ENCODE measurements at regions not wholly inside any gene's neighbourhood (a gene's known extent, or its start where the extent isn't known, plus 50 kb on each side); places are given as distances from the start of the nearest gene placed in this dataset.

DNA sequence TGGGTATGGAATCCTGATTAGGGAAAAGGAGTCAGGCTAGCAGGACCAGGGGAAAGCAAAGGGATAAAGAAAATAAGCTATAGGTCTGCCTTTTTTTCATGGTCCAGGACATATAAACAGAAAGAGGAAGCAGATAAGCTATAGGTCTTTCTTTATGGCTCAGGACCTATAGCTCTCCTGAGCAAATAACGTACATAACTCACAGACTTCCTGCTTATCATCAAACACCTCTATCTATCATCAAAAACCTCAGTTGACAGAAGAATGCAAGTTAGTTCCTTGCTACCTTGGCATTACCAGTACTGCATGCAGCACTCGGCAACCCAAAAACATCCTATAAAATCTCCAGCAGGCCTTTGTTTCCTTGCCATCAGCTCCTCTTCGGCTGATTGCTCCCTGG is 238.7 kb upstream of the OR4E1 start:
- TF ChIP-seq SMC3 (IDR thresholded peaks at IDR 0.05; ENCODE audit: low read depth, low read length) (no peak), MAZ (IDR thresholded peaks at IDR 0.05; ENCODE audit: borderline replicate concordance, low read depth, low read length) (no peak), ELK1 (IDR thresholded peaks at IDR 0.05; ENCODE audit: borderline replicate concordance, low read depth, low read length) (no peak), RAD21 (IDR thresholded peaks at IDR 0.05; ENCODE audit: low read length) (no peak), MXI1 (IDR thresholded peaks at IDR 0.05; ENCODE audit: borderline replicate concordance, low read depth, low read length) (no peak), MAFK (IDR thresholded peaks at IDR 0.05; ENCODE audit: low read depth, low read length) (no peak), BHLHE40 (IDR thresholded peaks at IDR 0.05; ENCODE audit: low read depth, low read length) (no peak), CEBPB (IDR thresholded peaks at IDR 0.05; ENCODE audit: low read depth, low read length) (no peak), POLR2A (IDR thresholded peaks at IDR 0.05; ENCODE audit: low read depth, low read length) (no peak), RFX5 (IDR thresholded peaks at IDR 0.05; ENCODE audit: low read depth, low read length) (no peak), RCOR1 (IDR thresholded peaks at IDR 0.05; ENCODE audit: insufficient replicate concordance, low read length) (no peak), NFE2L2 (IDR thresholded peaks at IDR 0.05; ENCODE audit: low read depth, low read length) (no peak), FOS (IDR thresholded peaks at IDR 0.05; ENCODE audit: low read depth, low read length) (no peak)
- TF ChIP-seq, protein P1, sequence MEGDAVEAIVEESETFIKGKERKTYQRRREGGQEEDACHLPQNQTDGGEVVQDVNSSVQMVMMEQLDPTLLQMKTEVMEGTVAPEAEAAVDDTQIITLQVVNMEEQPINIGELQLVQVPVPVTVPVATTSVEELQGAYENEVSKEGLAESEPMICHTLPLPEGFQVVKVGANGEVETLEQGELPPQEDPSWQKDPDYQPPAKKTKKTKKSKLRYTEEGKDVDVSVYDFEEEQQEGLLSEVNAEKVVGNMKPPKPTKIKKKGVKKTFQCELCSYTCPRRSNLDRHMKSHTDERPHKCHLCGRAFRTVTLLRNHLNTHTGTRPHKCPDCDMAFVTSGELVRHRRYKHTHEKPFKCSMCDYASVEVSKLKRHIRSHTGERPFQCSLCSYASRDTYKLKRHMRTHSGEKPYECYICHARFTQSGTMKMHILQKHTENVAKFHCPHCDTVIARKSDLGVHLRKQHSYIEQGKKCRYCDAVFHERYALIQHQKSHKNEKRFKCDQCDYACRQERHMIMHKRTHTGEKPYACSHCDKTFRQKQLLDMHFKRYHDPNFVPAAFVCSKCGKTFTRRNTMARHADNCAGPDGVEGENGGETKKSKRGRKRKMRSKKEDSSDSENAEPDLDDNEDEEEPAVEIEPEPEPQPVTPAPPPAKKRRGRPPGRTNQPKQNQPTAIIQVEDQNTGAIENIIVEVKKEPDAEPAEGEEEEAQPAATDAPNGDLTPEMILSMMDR (conservative IDR thresholded peaks at IDR 0.05; ENCODE audit: low read depth, low read length): no peak
- no peaks in the 10 kb centered on the region for H3K36me3 ChIP-seq (ENCODE audit: control insufficient read depth, insufficient read depth, low read length)
- CTCF ChIA-PET: interaction anchor here (0.8 kb wide), 1 partner anchor 10 kb away, joined by 3 read pairs; no protein-coding TSS in a partner anchor
- no peaks in the 10 kb centered on the region for H3K79me1 ChIP-seq (ENCODE audit: low read depth in 1 of 2, low read length in 2 of 2)
- no peak overlapping the region for H3K4ac ChIP-seq (ENCODE audit: low read depth, low read length)
- no peak for ATAC-seq (ENCODE audit: low read depth)
- H3K56ac ChIP-seq (ENCODE audit: extremely low read depth, insufficient read depth, low read length): no peak overlapping the region
- no peak overlapping the region for H4K5ac ChIP-seq (ENCODE audit: low read depth, low read length)
- no TSS peak for BruUV-seq (replicated peaks)
- H3K4me1 ChIP-seq (ENCODE audit: control insufficient read depth, insufficient read depth, low read length): no peaks in the 10 kb centered on the region
- no peak overlapping the region for H3K23ac ChIP-seq (ENCODE audit: low read depth, low read length)
- H4K8ac ChIP-seq (ENCODE audit: low read depth in 2 of 2, low read length in 2 of 2): no peak overlapping the region
- H2AK9ac ChIP-seq (replicated peaks; ENCODE audit: low read depth, low read length, poor library complexity): no peak overlapping the region
- POLR2A ChIA-PET (ENCODE audit: unreplicated experiment): no interaction called here
- dilution Hi-C loops (cut with HindIII; ENCODE audit: low sequenced_read_pairs, unreplicated experiment) (no loop called here), intact Hi-C loops (cut with micrococcal nuclease) (no loop called here), in situ Hi-C loops (cut with MboI; ENCODE audit: low sequenced_read_pairs) (no loop called here)
- no peak overlapping the region for H2BK15ac ChIP-seq (ENCODE audit: low read depth, low read length)
- no peak overlapping the region for H2AK5ac ChIP-seq (ENCODE audit: low read depth, low read length)
- H3K9ac ChIP-seq (ENCODE audit: low read depth, low read length): no peak overlapping the region
- H3K27me3 ChIP-seq (ENCODE audit: control insufficient read depth, insufficient read depth, low read length): no peaks in the 10 kb centered on the region
- WGBS, 2 experiments (ENCODE audit: extremely low coverage in 2 of 2, insufficient read length in 1 of 2): 34% methylated on average over 3 of the region's 3 CpGs; no CpG with 5 or more reads in 1 of the 2 experiments
- H2BK20ac ChIP-seq (ENCODE audit: low read depth, low read length): no peak overlapping the region
- no peaks in the 10 kb centered on the region for H3K9me3 ChIP-seq (ENCODE audit: control insufficient read depth, insufficient read depth, low read length)
- DNase-seq: no peak
- no peak overlapping the region for H3K4me2 ChIP-seq (ENCODE audit: low read depth, low read length)
- no peak overlapping the region for H3K14ac ChIP-seq (replicated peaks; ENCODE audit: low read depth, low read length)
- H3K9me1 ChIP-seq (ENCODE audit: insufficient read depth, low read length): no peaks in the 10 kb centered on the region
- H2BK120ac ChIP-seq (ENCODE audit: low read depth, low read length): no peak overlapping the region
- no peak overlapping the region for H2BK5ac ChIP-seq (ENCODE audit: low read depth, low read length, poor library complexity, severe bottlenecking)
- no peak overlapping the region for H3K27ac ChIP-seq (ENCODE audit: insufficient read depth, low read length)
- no peak overlapping the region for H2AFZ ChIP-seq (replicated peaks; ENCODE audit: low read length, poor library complexity)
- no peak overlapping the region for H3K4me3 ChIP-seq (ENCODE audit: insufficient read depth, low read depth, low read length)
- no peak overlapping the region for H3K18ac ChIP-seq (ENCODE audit: low read depth, low read length)
- H4K91ac ChIP-seq (ENCODE audit: insufficient read depth, low read depth, low read length): no peak overlapping the region
- no peaks in the 10 kb centered on the region for H4K20me1 ChIP-seq (ENCODE audit: insufficient read depth, low read length)

All from IMR-90 (cell line).